BLaER1 treated with 17β-estradiol and CSF1 and Interleukin-3, amounts not matched to agents 10 nM and 100 nM (cell line): ENCODE measurements at regions not wholly inside any gene's neighbourhood (a gene's known extent, or its start where the extent isn't known, plus 50 kb on each side); places are given as distances from the start of the nearest gene placed in this dataset.

Experiments
- H3K27ac ChIP-seq, 11 experiments: shearing (Covaris generic); formaldehyde crosslinking; 2 replicates each; pipeline ENCODE4 v1.8.1; 2022
- H3K27me3 ChIP-seq, 11 experiments: shearing (Covaris generic); formaldehyde crosslinking; 2 replicates each; pipeline ENCODE4 v1.8.1; 2022
- H3K36me3 ChIP-seq, 11 experiments: shearing (Covaris generic); formaldehyde crosslinking; 2 replicates each; pipeline ENCODE4 v1.8.1; 2022
- H3K4me1 ChIP-seq, 10 experiments: shearing (Covaris generic); formaldehyde crosslinking; 2 replicates each; pipeline ENCODE4 v1.8.1; 2022
- H3K4me2 ChIP-seq, 11 experiments: shearing (Covaris generic); formaldehyde crosslinking; 2 replicates each; pipeline ENCODE4 v1.8.1; 2022
- H3K4me3 ChIP-seq, 10 experiments: shearing (Covaris generic); formaldehyde crosslinking; 2 replicates each; pipeline ENCODE4 v1.8.1; 2022
- H3K9ac ChIP-seq, 11 experiments: shearing (Covaris generic); formaldehyde crosslinking; 2 replicates each; pipeline ENCODE4 v1.8.1; 2022
- H3K9me3 ChIP-seq, 11 experiments: shearing (Covaris generic); formaldehyde crosslinking; replicated peaks in 1 of 11; 2 replicates each; pipeline ENCODE4 v1.8.1; 2022
- H4K20me1 ChIP-seq, 11 experiments: shearing (Covaris generic); formaldehyde crosslinking; 2 replicates each; pipeline ENCODE4 v1.8.1; 2022
- Cebpa-rat ChIP-seq, 11 experiments: shearing (Covaris generic); IDR thresholded peaks; 2 replicates each; pipeline ENCODE4 v1.8.1; 2022

- H3K36me3 ChIP-seq, result no peaks in the 10 kb centered on the region
- no peak overlapping the region for H3K27ac ChIP-seq
- no peaks in the 10 kb centered on the region for H3K4me1 ChIP-seq
- H3K9ac ChIP-seq, result no peak overlapping the region
- peaks cover 0 to 6% (median 0%) of the 10 kb centered on the region in 11 experiments; a peak in 4 of 22 replicates for H3K9me3 ChIP-seq
- H3K27me3 ChIP-seq, result no peaks in the 10 kb centered on the region
- H3K4me3 ChIP-seq, result no peak overlapping the region
- H3K4me2 ChIP-seq, result no peak overlapping the region
- H4K20me1 ChIP-seq, result no peaks in the 10 kb centered on the region
- TF ChIP-seq Cebpa-rat (IDR thresholded peaks at IDR 0.05), result no peak
Measured at GRCh38 chr12:82082501-82082900, 275.7 kb downstream of the CCDC59 start.

GRCh38 chr12:82069931-82070514, 288.2 kb downstream of the CCDC59 start:
- Histone ChIP-seq H3K36me3 (no peaks in the 10 kb centered on the region), H3K9ac (no peak overlapping the region), H3K27me3 (no peaks in the 10 kb centered on the region), H3K4me3 (no peak overlapping the region), H3K4me1 (0 out of 20 replicates have a peak, but pooled peaks cover 0 to 8% (median 0%) of the 10 kb centered on the region in 10 experiments), H3K27ac (no peak overlapping the region), H3K4me2 (no peak overlapping the region), H4K20me1 (no peaks in the 10 kb centered on the region), H3K9me3 (peaks cover 0 to 8% (median 0%) of the 10 kb centered on the region in 11 experiments; a peak in 3 of 22 replicates)
- no peak for TF ChIP-seq Cebpa-rat (IDR thresholded peaks at IDR 0.05)

GRCh38 chr12:82058197-82058596, 299.0 kb upstream of the PPFIA2 start:
- Histone ChIP-seq H3K4me2 (peak overlapping the region in 3 of 11 experiments; percentile 18 to 82 (median 64); a peak in 5 of 22 replicates), H3K9me3 (no peaks in the 10 kb centered on the region), H3K4me1 (peaks cover 0 to 43% (median 0%) of the 10 kb centered on the region in 10 experiments; a peak in 6 of 20 replicates), H3K9ac (no peak overlapping the region), H3K36me3 (no peaks in the 10 kb centered on the region), H3K27me3 (no peaks in the 10 kb centered on the region), H4K20me1 (no peaks in the 10 kb centered on the region), H3K27ac (peak overlapping the region in 1 of 11 experiments; percentile 38; a peak in 1 of 22 replicates), H3K4me3 (no peak overlapping the region)
- no peak for TF ChIP-seq Cebpa-rat (IDR thresholded peaks at IDR 0.05)

- Histone ChIP-seq H3K4me3 (no peak overlapping the region), H3K9ac (no peak overlapping the region), H3K4me1 (peaks cover 0 to 43% (median 0%) of the 10 kb centered on the region in 10 experiments; a peak in 6 of 20 replicates), H3K27ac (peak overlapping the region in 2 of 11 experiments; percentile 25 to 43; a peak in 1 of 22 replicates), H3K4me2 (peak overlapping the region in 3 of 11 experiments; percentile 18 to 82 (median 64); a peak in 5 of 22 replicates), H4K20me1 (no peaks in the 10 kb centered on the region), H3K27me3 (no peaks in the 10 kb centered on the region), H3K9me3 (no peaks in the 10 kb centered on the region), H3K36me3 (no peaks in the 10 kb centered on the region)
- TF ChIP-seq Cebpa-rat (IDR thresholded peaks at IDR 0.05), result no peak
Measured at GRCh38 chr12:82057770-82058169, 298.6 kb upstream of the PPFIA2 start.

GRCh38 chr12:82055391-82055790, 296.2 kb upstream of the PPFIA2 start:
- Histone ChIP-seq H3K4me2 (peak overlapping the region in 1 of 11 experiments; percentile 24; a peak in 1 of 22 replicates), H3K4me3 (no peak overlapping the region), H3K36me3 (no peaks in the 10 kb centered on the region), H4K20me1 (no peaks in the 10 kb centered on the region), H3K4me1 (peaks cover 0 to 43% (median 0%) of the 10 kb centered on the region in 10 experiments; a peak in 6 of 20 replicates), H3K9ac (no peak overlapping the region), H3K27ac (no peak overlapping the region), H3K27me3 (no peaks in the 10 kb centered on the region), H3K9me3 (no peaks in the 10 kb centered on the region)
- no peak for TF ChIP-seq Cebpa-rat (IDR thresholded peaks at IDR 0.05)

- H3K4me2 ChIP-seq, result no peak overlapping the region
- no peaks in the 10 kb centered on the region for H3K9me3 ChIP-seq
- no peaks in the 10 kb centered on the region for H3K36me3 ChIP-seq
- TF ChIP-seq Cebpa-rat (IDR thresholded peaks at IDR 0.05), result no peak
- H3K4me1 ChIP-seq, result peaks cover 0 to 44% (median 0%) of the 10 kb centered on the region in 10 experiments; a peak in 6 of 20 replicates
- H3K27me3 ChIP-seq, result no peaks in the 10 kb centered on the region
- H3K9ac ChIP-seq, result no peak overlapping the region
- no peaks in the 10 kb centered on the region for H4K20me1 ChIP-seq
- no peak overlapping the region for H3K4me3 ChIP-seq
- no peak overlapping the region for H3K27ac ChIP-seq
Measured at GRCh38 chr12:82054566-82054965, 295.4 kb upstream of the PPFIA2 start.

GRCh38 chr12:82047446-82047845, 288.3 kb upstream of the PPFIA2 start:
- Histone ChIP-seq H3K4me2 (no peak overlapping the region), H3K9me3 (no peaks in the 10 kb centered on the region), H4K20me1 (no peaks in the 10 kb centered on the region), H3K4me1 (0 out of 20 replicates have a peak, but pooled peaks cover 0 to 4% (median 0%) of the 10 kb centered on the region in 10 experiments), H3K27ac (no peak overlapping the region), H3K9ac (no peak overlapping the region), H3K36me3 (no peaks in the 10 kb centered on the region), H3K27me3 (no peaks in the 10 kb centered on the region), H3K4me3 (no peak overlapping the region)
- no peak for TF ChIP-seq Cebpa-rat (IDR thresholded peaks at IDR 0.05)

- Histone ChIP-seq H3K4me3 (no peak overlapping the region), H3K27ac (peak overlapping the region in 1 of 11 experiments; percentile 28; a peak in 1 of 22 replicates), H3K4me1 (peaks cover 0 to 13% (median 0%) of the 10 kb centered on the region in 10 experiments; a peak in 3 of 20 replicates), H4K20me1 (no peaks in the 10 kb centered on the region), H3K36me3 (no peaks in the 10 kb centered on the region), H3K9ac (no peak overlapping the region), H3K27me3 (no peaks in the 10 kb centered on the region), H3K9me3 (no peaks in the 10 kb centered on the region), H3K4me2 (peak overlapping the region in 2 of 11 experiments; percentile 60 to 74; a peak in 4 of 22 replicates)
- TF ChIP-seq Cebpa-rat (IDR thresholded peaks at IDR 0.05), result no peak
Measured at GRCh38 chr12:82040987-82041743, 282.0 kb upstream of the PPFIA2 start.

GRCh38 chr12:82034769-82035168, 275.6 kb upstream of the PPFIA2 start:
- H3K9me3 ChIP-seq, result peaks cover 0 to 11% (median 7%) of the 10 kb centered on the region in 11 experiments; a peak in 11 of 22 replicates
- H3K4me1 ChIP-seq, result peaks cover 0 to 15% (median 0%) of the 10 kb centered on the region in 10 experiments; a peak in 8 of 20 replicates
- no peak overlapping the region for H3K9ac ChIP-seq
- H3K27me3 ChIP-seq, result no peaks in the 10 kb centered on the region
- no peaks in the 10 kb centered on the region for H4K20me1 ChIP-seq
- H3K4me2 ChIP-seq, result no peak overlapping the region
- no peaks in the 10 kb centered on the region for H3K36me3 ChIP-seq
- H3K27ac ChIP-seq, result no peak overlapping the region
- no peak overlapping the region for H3K4me3 ChIP-seq
- no peak for TF ChIP-seq Cebpa-rat (IDR thresholded peaks at IDR 0.05)
